HCT116 (cell line): ENCODE measurements at regions not wholly inside any gene's neighbourhood (a gene's known extent, or its start where the extent isn't known, plus 50 kb on each side); places are given as distances from the start of the nearest gene placed in this dataset.
A peak's percentile ranks its signal among the peaks of the same experiment; 100 is the strongest.

Experiments used
- ATAC-seq: fragments of 200-7000 bp; cut with Tn5 transposase; 2 replicates; pipeline ENCODE4 v1.9.1; 2020; ENCODE audit warnings: mild to moderate bottlenecking, moderate library complexity
- BruUV-seq: library from RNA; stranded (reverse); fragments of 400-500 nt; replicated peaks from 2 replicates; lab custom pipeline; 2021; lab: Mats Ljungman, UMichigan
- CTCF ChIA-PET: fragments of 300-600 bp; sonication (Branson Sonifier 250); formaldehyde crosslinking; loops from one replicate; lab custom pipeline; 2021; ENCODE audit warnings: antibody characterized with exemption; lab: Charles Lee
- POLR2A ChIA-PET: fragments of 300-600, 350-600 bp; sonication (Branson Sonifier 250); formaldehyde crosslinking; loops from one replicate; lab custom pipeline; 2021; ENCODE audit warnings: antibody characterized with exemption; lab: Charles Lee
- RAD21 ChIA-PET, 2 experiments: fragments of 300-600 bp; sonication (Branson Sonifier 250); formaldehyde crosslinking; loops; one replicate each; lab custom pipeline; 2023; ENCODE audit warnings: low total read pairs in 2 of 2; ENCODE audit not compliant: uncharacterized antibody in 2 of 2, unreplicated experiment in 2 of 2, low non-redundant PET in 1 of 2; lab: Charles Lee
- DNase-seq: peaks from one replicate; pipeline ENCODE4 v3.0.0-alpha.2; 2010; ENCODE audit warnings: low read depth, low spot score
- H2AFZ ChIP-seq: fragments of 200-600 bp; shearing (Covaris generic), sonication (generic); 2 replicates; pipeline ENCODE4 v1.6.1; 2017; ENCODE audit warnings: low read depth, mixed run types, mixed read lengths, antibody characterized with exemption, low read length; ENCODE audit not compliant: poor library complexity, severe bottlenecking
- H3K27ac ChIP-seq: 2 replicates; pipeline ENCODE4 v1.5.1; 2012; ENCODE audit warnings: low read depth, low read length
- H3K27me3 ChIP-seq: fragments of 200-600 bp; sonication (generic); 2 replicates; pipeline ENCODE4 v1.6.1; 2016; ENCODE audit warnings: mixed run types, low read length, mixed read lengths; ENCODE audit not compliant: insufficient read depth
- H3K36me3 ChIP-seq, 2 experiments: fragments of 200-500 bp in 1 of 2; fragments of 200-600 bp in 1 of 2; sonication (Bioruptor generic) in 1 of 2; sonication (generic) in 1 of 2; 2 replicates each; pipeline versions ENCODE4 v1.5.1 to v1.6.1; 2014 to 2016; ENCODE audit warnings: low read length in 2 of 2, inconsistent platforms in 1 of 2, mixed read lengths in 1 of 2, mixed run types in 1 of 2; ENCODE audit not compliant: insufficient read depth in 2 of 2, control insufficient read depth in 1 of 2
- H3K4me1 ChIP-seq, 2 experiments: fragments of 200-600 bp in 1 of 2; sonication (generic) in 1 of 2; 2 replicates each; pipeline versions ENCODE4 v1.5.1 to v1.6.1; 2012 to 2017; ENCODE audit warnings: low read length in 2 of 2, inconsistent platforms in 1 of 2, mild to moderate bottlenecking in 1 of 2, mixed read lengths in 1 of 2, mixed run types in 1 of 2, moderate library complexity in 1 of 2; ENCODE audit not compliant: insufficient read depth in 2 of 2, control insufficient read depth in 1 of 2
- H3K4me2 ChIP-seq: fragments of 200-600 bp; sonication (generic); 2 replicates; pipeline ENCODE4 v1.6.1; 2017; ENCODE audit warnings: mixed run types, low read length, mixed read lengths
- H3K4me3 ChIP-seq, 2 experiments: fragments of 200-600 bp in 1 of 2; sonication (generic) in 1 of 2; replicated peaks in 1 of 2; 2 replicates each; pipeline ENCODE4 v1.5.1; 2011 to 2016; ENCODE audit warnings: low read length in 2 of 2, control low read depth in 1 of 2, low read depth in 1 of 2, mild to moderate bottlenecking in 1 of 2, mixed read lengths in 1 of 2, mixed run types in 1 of 2
- H3K79me2 ChIP-seq: fragments of 200-600 bp; sonication (generic); 2 replicates; pipeline ENCODE4 v1.6.1; 2017; ENCODE audit warnings: mild to moderate bottlenecking, mixed run types, low read length, moderate library complexity, mixed read lengths; ENCODE audit not compliant: insufficient read depth
- H3K9ac ChIP-seq: fragments of 200-600 bp; sonication (generic); 2 replicates; pipeline ENCODE4 v1.6.1; 2016; ENCODE audit warnings: low read length, mixed read lengths
- H3K9me2 ChIP-seq: fragments of 200-600 bp; sonication (generic), shearing (Covaris generic); 2 replicates; pipeline ENCODE4 v1.6.1; 2017; ENCODE audit warnings: mixed run types, mild to moderate bottlenecking, moderate library complexity; ENCODE audit not compliant: insufficient read depth
- H3K9me3 ChIP-seq, 2 experiments: fragments of 200-500 bp in 1 of 2; fragments of 200-600 bp in 1 of 2; sonication (Bioruptor generic) in 1 of 2; sonication (generic) in 1 of 2; 2 replicates each; pipeline ENCODE4 v1.6.1; 2014 to 2017; ENCODE audit warnings: low read length in 2 of 2, mixed read lengths in 2 of 2, inconsistent platforms in 1 of 2, low read depth in 1 of 2, mild to moderate bottlenecking in 1 of 2, mixed run types in 1 of 2, moderate library complexity in 1 of 2; ENCODE audit not compliant: control insufficient read depth in 1 of 2, insufficient read depth in 1 of 2
- H4K20me1 ChIP-seq: fragments of 200-600 bp; sonication (generic), shearing (Covaris generic); 2 replicates; pipeline ENCODE4 v1.6.1; 2017; ENCODE audit warnings: mixed run types, mild to moderate bottlenecking, moderate library complexity; ENCODE audit not compliant: insufficient read depth
- ATF3 ChIP-seq: IDR thresholded peaks from 2 replicates; pipeline ENCODE4 v1.6.1; 2012
- CBX3 ChIP-seq: IDR thresholded peaks from 2 replicates; pipeline ENCODE4 v1.6.1; 2012; ENCODE audit warnings: low read depth
- CEBPB ChIP-seq: IDR thresholded peaks from 2 replicates; pipeline ENCODE4 v1.6.1; 2012; ENCODE audit warnings: low read depth
- CTCF ChIP-seq, 3 experiments: fragments of 200-600 bp in 1 of 3; sonication (generic) in 1 of 3; IDR thresholded peaks in 2 of 3; conservative IDR thresholded peaks in 1 of 3; 2 replicates each; pipeline ENCODE4 v1.5.1; 2012 to 2017; ENCODE audit warnings: low read depth in 2 of 3, low read length in 2 of 3, antibody characterized with exemption in 1 of 3, borderline replicate concordance in 1 of 3, control low read depth in 1 of 3, mild to moderate bottlenecking in 1 of 3, mixed read lengths in 1 of 3, mixed run types in 1 of 3, moderate library complexity in 1 of 3; ENCODE audit not compliant: insufficient read depth in 1 of 3
- EZH2phosphoT487 ChIP-seq: fragments of 200-600 bp; IDR thresholded peaks from 2 replicates; pipeline ENCODE4 v1.6.1; 2018; ENCODE audit warnings: antibody characterized with exemption, borderline replicate concordance
- FOSL1 ChIP-seq: IDR thresholded peaks from 2 replicates; pipeline ENCODE4 v1.6.1; 2012; ENCODE audit warnings: low read depth
- JUND ChIP-seq: IDR thresholded peaks from 2 replicates; pipeline ENCODE4 v1.6.1; 2012
- POLR2AphosphoS5 ChIP-seq: IDR thresholded peaks from 2 replicates; pipeline ENCODE4 v1.6.1; 2011; ENCODE audit warnings: mild to moderate bottlenecking, low read depth, low read length, moderate library complexity
- RAD21 ChIP-seq: IDR thresholded peaks from 2 replicates; pipeline ENCODE4 v1.6.1; 2012; ENCODE audit warnings: low read depth, mild to moderate bottlenecking
- YY1 ChIP-seq: IDR thresholded peaks from 2 replicates; pipeline ENCODE4 v1.6.1; 2011; ENCODE audit warnings: low read length, low read depth, moderate library complexity, mild to moderate bottlenecking; ENCODE audit not compliant: insufficient replicate concordance; ENCODE audit errors: extremely low read depth
- ZBTB33 ChIP-seq: IDR thresholded peaks from 2 replicates; pipeline ENCODE4 v1.6.1; 2011; ENCODE audit warnings: mild to moderate bottlenecking, low read length, moderate library complexity; ENCODE audit not compliant: insufficient replicate concordance; ENCODE audit errors: extremely low read depth
- intact Hi-C: fragments of 100-400 bp; cut with micrococcal nuclease; formaldehyde crosslinking; loops from 2 replicates; pipeline ENCODE4 v1.10.0; 2022

- H3K9me3 ChIP-seq: no peaks in the 10 kb centered on the region
- ChIA-PET RAD21 (interaction anchor here in 1 of 2 experiments (1.0 kb wide), 1 partner anchor 133 kb away, joined by 3 read pairs; no protein-coding TSS in a partner anchor), POLR2A (no interaction called here), CTCF (interaction anchor here (1.0 to 1.7 kb wide), 2 partner anchors 132 to 236 kb away, joined by 4 to 7 read pairs; no protein-coding TSS in a partner anchor)
- H3K9ac ChIP-seq: no peak overlapping the region
- H3K4me1 ChIP-seq: peaks cover 0 to 2% of the 10 kb centered on the region in 2 experiments; a peak in 1 of 4 replicates
- ATAC-seq (peak; percentile 97), DNase-seq (peak; percentile 54)
- H3K9me2 ChIP-seq: no peaks in the 10 kb centered on the region
- H3K4me2 ChIP-seq: peak overlapping the region; percentile 63
- H3K27me3 ChIP-seq: no peaks in the 10 kb centered on the region
- H3K79me2 ChIP-seq: no peaks in the 10 kb centered on the region
- no peak overlapping the region for H3K27ac ChIP-seq
- no peaks in the 10 kb centered on the region for H4K20me1 ChIP-seq
- BruUV-seq: no TSS peak
- no peaks in the 10 kb centered on the region for H3K36me3 ChIP-seq
- TF ChIP-seq POLR2AphosphoS5 (no peak), JUND (no peak), ATF3 (no peak), RAD21 (peak; percentile 83), CTCF (IDR thresholded peaks at IDR 0.05 in 2 of 3, conservative IDR thresholded peaks at IDR 0.05 in 1 of 3; ENCODE audit: borderline replicate concordance in 1 of 3, insufficient read depth in 1 of 3, low read depth in 2 of 3, low read length in 2 of 3) (peak; percentile 74 to 83 (median 81)), ZBTB33 (no peak), CEBPB (no peak), FOSL1 (no peak), YY1 (peak; percentile 33), EZH2phosphoT487 (no peak), CBX3 (no peak)
- intact Hi-C loops: loop anchor here (1.0 to 5.0 kb wide), 4 partner anchors 133 to 305 kb away; no protein-coding TSS in a partner anchor
- peak overlapping the region in 1 of 2 experiments; percentile 17; a peak in 1 of 4 replicates for H3K4me3 ChIP-seq
- H2AFZ ChIP-seq: peak overlapping the region; percentile 82
These were observed 133.6 kb upstream of the GIMD1 start for GRCh38 chr4:106502106-106502699.
